ENCODE measurements at regions not wholly inside any gene's neighbourhood (a gene's known extent, or its start where the extent isn't known, plus 50 kb on each side); places are given as distances from the start of the nearest gene placed in this dataset.
"Not testable (repeated sequence)": the region's sequence is repeated elsewhere in the genome, so short reads cannot be mapped to it uniquely, and the experiment has no call there.

DNA sequence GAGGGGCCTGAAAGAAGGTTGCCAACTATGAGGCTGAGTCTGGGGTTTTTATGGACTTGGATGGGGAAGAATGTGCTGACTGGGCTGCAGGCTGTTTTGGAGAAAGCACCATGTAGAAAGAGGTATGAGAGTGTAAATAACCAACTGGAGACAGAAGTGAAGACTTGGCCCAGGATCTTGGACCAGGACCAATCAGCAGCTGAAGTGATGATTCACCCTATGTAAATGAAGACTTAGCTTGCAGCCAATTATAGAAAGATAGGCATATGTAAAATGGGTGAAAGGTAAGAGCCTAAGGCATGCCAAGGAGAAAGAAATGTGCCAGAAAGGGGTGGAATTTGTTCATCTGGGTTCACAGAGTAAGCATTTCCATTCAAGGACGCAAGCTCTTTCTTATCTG, 856.7 kb upstream of the PRKX start:
- no peaks in the 10 kb centered on the region for H3K36me3 ChIP-seq (ENCODE audit: control insufficient read depth, insufficient read depth, low read length)
- no peak for DNase-seq (ENCODE audit: extremely low read depth, insufficient read length)
- TF ChIP-seq, protein P1, sequence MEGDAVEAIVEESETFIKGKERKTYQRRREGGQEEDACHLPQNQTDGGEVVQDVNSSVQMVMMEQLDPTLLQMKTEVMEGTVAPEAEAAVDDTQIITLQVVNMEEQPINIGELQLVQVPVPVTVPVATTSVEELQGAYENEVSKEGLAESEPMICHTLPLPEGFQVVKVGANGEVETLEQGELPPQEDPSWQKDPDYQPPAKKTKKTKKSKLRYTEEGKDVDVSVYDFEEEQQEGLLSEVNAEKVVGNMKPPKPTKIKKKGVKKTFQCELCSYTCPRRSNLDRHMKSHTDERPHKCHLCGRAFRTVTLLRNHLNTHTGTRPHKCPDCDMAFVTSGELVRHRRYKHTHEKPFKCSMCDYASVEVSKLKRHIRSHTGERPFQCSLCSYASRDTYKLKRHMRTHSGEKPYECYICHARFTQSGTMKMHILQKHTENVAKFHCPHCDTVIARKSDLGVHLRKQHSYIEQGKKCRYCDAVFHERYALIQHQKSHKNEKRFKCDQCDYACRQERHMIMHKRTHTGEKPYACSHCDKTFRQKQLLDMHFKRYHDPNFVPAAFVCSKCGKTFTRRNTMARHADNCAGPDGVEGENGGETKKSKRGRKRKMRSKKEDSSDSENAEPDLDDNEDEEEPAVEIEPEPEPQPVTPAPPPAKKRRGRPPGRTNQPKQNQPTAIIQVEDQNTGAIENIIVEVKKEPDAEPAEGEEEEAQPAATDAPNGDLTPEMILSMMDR (IDR thresholded peaks at IDR 0.05; ENCODE audit: insufficient read depth, low read length, poor library complexity, severe bottlenecking) = no peak
- H3K27me3 ChIP-seq (replicated peaks; ENCODE audit: control insufficient read depth, insufficient read depth, low read length) = no peaks in the 10 kb centered on the region
- H3K4me3 ChIP-seq (replicated peaks; ENCODE audit: low read depth, low read length) = no peak overlapping the region

DNA sequence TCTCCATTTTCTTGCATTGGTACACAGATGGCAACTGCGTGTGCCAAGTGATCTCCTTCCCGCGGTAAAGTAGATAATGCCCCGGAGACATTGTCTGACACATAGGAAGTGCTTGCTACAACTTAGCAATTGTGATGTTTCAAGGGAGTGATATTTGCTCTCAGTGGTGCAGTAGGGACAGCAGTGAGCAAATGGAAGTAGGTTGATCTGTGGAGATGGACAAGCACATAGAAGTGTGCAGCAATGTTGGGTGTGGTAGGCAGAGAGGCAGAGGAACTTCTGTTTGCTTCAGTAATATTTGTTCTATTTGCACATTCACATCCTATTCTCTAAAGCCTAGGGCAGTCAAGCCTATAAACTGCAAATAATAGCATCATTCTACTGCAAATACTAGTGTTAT, 846.7 kb upstream of the PRKX start:
- no peak for DNase-seq (ENCODE audit: extremely low read depth, insufficient read length)
- Histone ChIP-seq H3K36me3 (ENCODE audit: control insufficient read depth, insufficient read depth, low read length) (no peaks in the 10 kb centered on the region), H3K4me3 (replicated peaks; ENCODE audit: low read depth, low read length) (no peak overlapping the region), H3K27me3 (replicated peaks; ENCODE audit: control insufficient read depth, insufficient read depth, low read length) (no peaks in the 10 kb centered on the region)
- TF ChIP-seq, protein P1 (IDR thresholded peaks at IDR 0.05; ENCODE audit: insufficient read depth, low read length, poor library complexity, severe bottlenecking) = no peak

DNA sequence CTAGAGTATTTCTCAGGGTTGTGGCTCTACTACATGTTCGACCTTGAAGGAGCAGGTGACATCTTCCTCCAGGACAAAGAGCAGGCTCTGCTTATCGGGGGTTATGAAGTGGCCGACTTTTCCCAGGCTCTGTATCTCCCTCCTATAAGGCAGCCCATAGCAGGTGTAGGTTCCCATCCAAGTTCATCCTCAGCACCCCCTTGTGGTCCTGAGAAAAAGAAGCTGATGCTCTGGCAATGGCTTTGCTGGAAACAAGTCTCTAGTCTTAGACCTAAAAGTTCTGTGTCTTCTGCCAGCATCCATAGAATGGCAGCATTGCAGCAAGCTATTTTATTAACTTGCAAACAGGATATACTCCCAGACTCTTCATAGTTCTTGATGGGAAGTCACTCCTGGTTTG, 836.6 kb upstream of the PRKX start:
- Histone ChIP-seq H3K36me3 (ENCODE audit: control insufficient read depth, insufficient read depth, low read length) (no peaks in the 10 kb centered on the region), H3K27me3 (replicated peaks; ENCODE audit: control insufficient read depth, insufficient read depth, low read length) (no peaks in the 10 kb centered on the region), H3K4me3 (replicated peaks; ENCODE audit: low read depth, low read length) (no peak overlapping the region)
- TF ChIP-seq, protein P1 (IDR thresholded peaks at IDR 0.05; ENCODE audit: insufficient read depth, low read length, poor library complexity, severe bottlenecking) = peak; percentile 35
- DNase-seq (ENCODE audit: extremely low read depth, insufficient read length) = no peak

DNA sequence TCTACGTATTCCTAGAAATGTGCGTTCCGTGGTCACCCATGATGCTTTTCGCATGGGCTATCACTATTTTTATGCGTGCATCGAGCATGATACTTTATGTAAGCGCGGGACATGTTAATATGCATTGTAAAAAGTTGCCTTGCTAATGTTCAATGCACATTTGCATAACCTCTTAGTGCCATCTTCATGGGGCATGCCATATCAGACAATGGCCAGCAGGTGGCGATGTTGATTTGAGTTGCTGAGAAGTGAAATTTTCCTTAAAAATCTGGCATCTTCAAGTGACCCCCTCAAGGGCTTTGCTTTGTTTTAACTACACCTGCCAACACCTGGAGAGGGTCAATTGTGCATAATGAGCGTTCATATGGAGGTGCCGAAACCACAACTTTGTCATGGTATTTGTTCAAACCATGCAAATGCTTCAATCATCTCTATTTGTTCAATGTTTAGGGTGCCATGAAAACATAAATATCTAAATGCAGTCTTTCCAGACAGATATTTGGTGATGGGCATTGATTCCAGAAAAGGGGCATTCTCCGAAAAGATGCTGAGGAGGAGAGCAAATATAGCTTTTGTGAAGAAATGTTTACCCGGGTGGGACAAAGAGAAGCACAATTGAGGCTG, 833.9 kb upstream of the PRKX start:
- peak; percentile 1 for DNase-seq (ENCODE audit: extremely low read depth, insufficient read length)
- TF ChIP-seq, protein P1 (IDR thresholded peaks at IDR 0.05; ENCODE audit: insufficient read depth, low read length, poor library complexity, severe bottlenecking) = peak; percentile 88
- Histone ChIP-seq H3K27me3 (replicated peaks; ENCODE audit: control insufficient read depth, insufficient read depth, low read length) (no peaks in the 10 kb centered on the region), H3K36me3 (ENCODE audit: control insufficient read depth, insufficient read depth, low read length) (no peaks in the 10 kb centered on the region), H3K4me3 (replicated peaks; ENCODE audit: low read depth, low read length) (no peak overlapping the region)

- H3K4me3 ChIP-seq (replicated peaks; ENCODE audit: low read depth, low read length); H3K27me3 ChIP-seq (replicated peaks; ENCODE audit: control insufficient read depth, insufficient read depth, low read length); H3K36me3 ChIP-seq (ENCODE audit: control insufficient read depth, insufficient read depth, low read length); DNase-seq (ENCODE audit: extremely low read depth, insufficient read length): not testable (repeated sequence)
Observed at GRCh38 chrX:4546178-4546577, 832.7 kb upstream of the PRKX start.

DNA sequence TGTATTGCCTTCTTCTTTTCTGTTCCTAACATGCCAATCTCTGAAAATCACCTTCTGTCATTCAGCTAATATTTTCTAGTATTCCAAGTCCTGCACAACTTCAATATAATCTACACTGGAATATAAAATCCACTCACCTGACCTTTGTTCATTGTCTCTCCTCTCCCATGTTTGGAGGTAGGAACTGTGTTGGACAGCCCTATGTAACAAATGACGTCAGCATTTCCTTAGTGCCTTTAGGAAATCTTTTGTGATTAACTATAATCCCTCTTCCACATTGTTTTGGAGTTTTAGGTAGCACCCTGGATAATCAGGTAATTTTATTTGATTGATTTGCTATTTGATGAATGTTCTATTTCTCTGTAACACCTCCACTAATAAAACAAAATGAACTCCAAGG, 814.8 kb upstream of the PRKX start:
- H3K27me3 ChIP-seq (replicated peaks; ENCODE audit: control insufficient read depth, insufficient read depth, low read length) = no peaks in the 10 kb centered on the region
- TF ChIP-seq, protein P1 (IDR thresholded peaks at IDR 0.05; ENCODE audit: insufficient read depth, low read length, poor library complexity, severe bottlenecking) = no peak

More for the DNA sequence above, 814.8 kb upstream of the PRKX start:
- DNase-seq (ENCODE audit: extremely low read depth, insufficient read length) = no peak
- Histone ChIP-seq H3K4me3 (replicated peaks; ENCODE audit: low read depth, low read length) (no peak overlapping the region), H3K36me3 (ENCODE audit: control insufficient read depth, insufficient read depth, low read length) (no peaks in the 10 kb centered on the region)

Data from GM06990 (cell line).